Testis (tissue), 2 donors: ENCODE measurements at regions not wholly inside any gene's neighbourhood (a gene's known extent, or its start where the extent isn't known, plus 50 kb on each side); places are given as distances from the start of the nearest gene placed in this dataset.

ENCODE experiments used
- DNase-seq: peaks from one replicate; pipeline ENCODE4 v3.0.0-alpha.2; 2019
- H3K27ac ChIP-seq, 2 donors: fragments of 200-600 bp; sonication (generic); one replicate each; pipeline ENCODE4 v1.5.1; 2019
- H3K27me3 ChIP-seq: fragments of 200-600 bp; sonication (generic); one replicate; pipeline ENCODE4 v1.5.1; 2019
- H3K36me3 ChIP-seq: fragments of 200-600 bp; sonication (generic); one replicate; pipeline ENCODE4 v1.5.1; 2017; ENCODE audit warnings: low read depth; ENCODE audit errors: missing control alignments
- H3K4me1 ChIP-seq: fragments of 200-600 bp; sonication (generic); one replicate; pipeline ENCODE4 v1.5.1; 2019
- H3K4me3 ChIP-seq, 2 donors: fragments of 200-600 bp; sonication (generic); one replicate each; pipeline ENCODE4 v1.5.1; 2017 to 2019
- H3K9me3 ChIP-seq: fragments of 200-600 bp; sonication (generic); one replicate; pipeline ENCODE4 v1.5.1; 2017
- CTCF ChIP-seq, 3 experiments: fragments of 450-650 bp in 2 of 3; fragments of 200-600 bp in 1 of 3; sonication (generic) in 1 of 3; IDR thresholded peaks; one replicate each; pipeline ENCODE4 v1.5.1; 2016 to 2019; ENCODE audit warnings: antibody characterized with exemption in 3 of 3, mild to moderate bottlenecking in 2 of 3, moderate library complexity in 1 of 3
- POLR2A ChIP-seq: fragments of 450-650 bp; IDR thresholded peaks from one replicate; pipeline ENCODE4 v1.6.1; 2017; ENCODE audit warnings: antibody characterized with exemption, mild to moderate bottlenecking, moderate library complexity
- WGBS, 2 donors: methylation state at CpG; one replicate each; pipeline ENCODE4 v1.1.5; 2018; 5-methylcytosine and 5-hydroxymethylcytosine counted together
- intact Hi-C: fragments of 100-400 bp; cut with DNase I; formaldehyde crosslinking; loops from one replicate; pipeline ENCODE4 v1.15.1; 2023; ENCODE audit warnings: low total_unique reads

GRCh38 chr3:102753901-102754300, 319.1 kb downstream of the ZPLD1 start:
- Histone ChIP-seq H3K27me3 (no peaks in the 10 kb centered on the region), H3K36me3 (no peaks in the 10 kb centered on the region), H3K4me3 (no peak overlapping the region), H3K27ac (no peak overlapping the region), H3K9me3 (no peaks in the 10 kb centered on the region), H3K4me1 (no peaks in the 10 kb centered on the region)
- TF ChIP-seq POLR2A (no peak), CTCF (IDR thresholded peaks at IDR 0.05) (no peak)
- no peak for DNase-seq
- intact Hi-C loops: no loop called here

GRCh38 chr3:102756706-102757105, 321.9 kb downstream of the ZPLD1 start:
- Histone ChIP-seq H3K4me1 (no peaks in the 10 kb centered on the region), H3K36me3 (no peaks in the 10 kb centered on the region), H3K27ac (no peak overlapping the region), H3K9me3 (no peaks in the 10 kb centered on the region), H3K4me3 (no peak overlapping the region), H3K27me3 (no peaks in the 10 kb centered on the region)
- 55 to 63% methylated on average over 2 of the region's 2 CpGs for WGBS, 2 donors
- DNase-seq: no peak
- no peak for TF ChIP-seq CTCF (IDR thresholded peaks at IDR 0.05)
- TF ChIP-seq POLR2A: no peak
- intact Hi-C loops: no loop called here

- no peaks in the 10 kb centered on the region for H3K4me1 ChIP-seq
- no peak overlapping the region for H3K27ac ChIP-seq
- TF ChIP-seq POLR2A (no peak), CTCF (IDR thresholded peaks at IDR 0.05) (no peak)
- no peak overlapping the region for H3K4me3 ChIP-seq
- no peaks in the 10 kb centered on the region for H3K27me3 ChIP-seq
- DNase-seq: no peak
- no peaks in the 10 kb centered on the region for H3K36me3 ChIP-seq
- intact Hi-C loops: no loop called here
- H3K9me3 ChIP-seq: no peaks in the 10 kb centered on the region
- 89 to 90% methylated on average over 2 of the region's 2 CpGs for WGBS, 2 donors
Measured at GRCh38 chr3:102757950-102758349, 323.1 kb downstream of the ZPLD1 start.

GRCh38 chr3:102761766-102762165, 327.0 kb downstream of the ZPLD1 start:
- intact Hi-C loops: no loop called here
- Histone ChIP-seq H3K4me1 (no peaks in the 10 kb centered on the region), H3K36me3 (no peaks in the 10 kb centered on the region), H3K27me3 (no peaks in the 10 kb centered on the region), H3K27ac (no peak overlapping the region), H3K9me3 (no peaks in the 10 kb centered on the region), H3K4me3 (no peak overlapping the region)
- WGBS, 2 donors: 60 to 61% methylated on average over 2 of the region's 2 CpGs
- no peak for DNase-seq
- no peak for TF ChIP-seq CTCF (IDR thresholded peaks at IDR 0.05)
- TF ChIP-seq POLR2A: no peak

GRCh38 chr3:102790747-102791325, 356.0 kb downstream of the ZPLD1 start:
- DNase-seq: no peak
- TF ChIP-seq POLR2A (no peak), CTCF (IDR thresholded peaks at IDR 0.05) (no peak)
- H3K4me3 ChIP-seq: no peak overlapping the region
- H3K4me1 ChIP-seq: no peaks in the 10 kb centered on the region
- no peaks in the 10 kb centered on the region for H3K36me3 ChIP-seq
- no peaks in the 10 kb centered on the region for H3K9me3 ChIP-seq
- 66 to 75% methylated on average over 3 of the region's 3 CpGs for WGBS, 2 donors
- H3K27me3 ChIP-seq: no peaks in the 10 kb centered on the region
- intact Hi-C loops: no loop called here
- no peak overlapping the region for H3K27ac ChIP-seq
